ENCODE measurements at regions not wholly inside any gene's neighbourhood (a gene's known extent, or its start where the extent isn't known, plus 50 kb on each side); places are given as distances from the start of the nearest gene placed in this dataset.

GRCh38 chr12:63007726-63008125 lies 72.8 kb upstream of the PPM1H start:
- DNase-seq (ENCODE audit: low spot score), result no peak
- ATAC-seq, result no peak
- H3K9me3 Mint-ChIP-seq, result no peaks in the 10 kb centered on the region
- H3K27me3 Mint-ChIP-seq (ENCODE audit: low read depth), result no peaks in the 10 kb centered on the region
- H3K4me3 Mint-ChIP-seq, result no peak overlapping the region
- ChIA-PET POLR2A (no interaction called here), CTCF (no interaction called here)
- peaks cover 8% of the 10 kb centered on the region for H3K4me1 Mint-ChIP-seq
- H3K27ac Mint-ChIP-seq, result no peak overlapping the region
- no peak for TF ChIP-seq CREM (CRISPR knock-in tag; IDR thresholded peaks at IDR 0.05)
- no peak for TF ChIP-seq ZMAT4 (CRISPR knock-in tag; IDR thresholded peaks at IDR 0.05)
- no peak for TF ChIP-seq ATF1 (CRISPR knock-in tag; IDR thresholded peaks at IDR 0.05)
- no peaks in the 10 kb centered on the region for H3K36me3 Mint-ChIP-seq

- ChIA-PET CTCF (no interaction called here), POLR2A (no interaction called here)
- ATAC-seq, result no peak
- TF ChIP-seq TEAD4 (CRISPR knock-in tag; IDR thresholded peaks at IDR 0.05), result no peak
- no peak for TF ChIP-seq ZMAT4 (CRISPR knock-in tag; IDR thresholded peaks at IDR 0.05)
- TF ChIP-seq FOXP4 (CRISPR knock-in tag; IDR thresholded peaks at IDR 0.05), result no peak
- no peak for TF ChIP-seq ARID4B (CRISPR knock-in tag; IDR thresholded peaks at IDR 0.05; ENCODE audit: borderline replicate concordance)
- TF ChIP-seq ATF3 (CRISPR knock-in tag; conservative IDR thresholded peaks at IDR 0.05), result no peak
- TF ChIP-seq CREB1 (CRISPR knock-in tag; IDR thresholded peaks at IDR 0.05), result no peak
- H3K9me3 Mint-ChIP-seq, result no peaks in the 10 kb centered on the region
- H3K36me3 Mint-ChIP-seq, result no peaks in the 10 kb centered on the region
- no peak for DNase-seq (ENCODE audit: low spot score)
- no peak overlapping the region for H3K4me3 Mint-ChIP-seq
- H3K27me3 Mint-ChIP-seq (ENCODE audit: low read depth), result no peaks in the 10 kb centered on the region; the same call in 1 of the 2 replicates
- no peak overlapping the region for H3K27ac Mint-ChIP-seq
- H3K4me1 Mint-ChIP-seq, result peaks cover 8% of the 10 kb centered on the region
These were observed 71.6 kb upstream of the PPM1H start for GRCh38 chr12:63006536-63006935.

GRCh38 chr12:63005382-63005781 lies 70.4 kb upstream of the PPM1H start:
- no peaks in the 10 kb centered on the region for H3K36me3 Mint-ChIP-seq
- no peak for TF ChIP-seq JAZF1 (CRISPR knock-in tag; IDR thresholded peaks at IDR 0.05)
- TF ChIP-seq FOXP1 (CRISPR knock-in tag; IDR thresholded peaks at IDR 0.05; ENCODE audit: borderline replicate concordance), result no peak
- TF ChIP-seq ESRRA (CRISPR knock-in tag; IDR thresholded peaks at IDR 0.05; ENCODE audit: borderline replicate concordance), result no peak
- TF ChIP-seq ATF2 (CRISPR knock-in tag; IDR thresholded peaks at IDR 0.05; ENCODE audit: borderline replicate concordance, low read depth), result no peak
- no peak for TF ChIP-seq RELA (CRISPR knock-in tag; IDR thresholded peaks at IDR 0.05; ENCODE audit: borderline replicate concordance)
- TF ChIP-seq ZNF219 (CRISPR knock-in tag; IDR thresholded peaks at IDR 0.05; ENCODE audit: borderline replicate concordance), result no peak
- no peak for TF ChIP-seq MXD4 (CRISPR knock-in tag; IDR thresholded peaks at IDR 0.05; ENCODE audit: borderline replicate concordance)
- no peak for TF ChIP-seq TEAD1 (CRISPR knock-in tag; IDR thresholded peaks at IDR 0.05)
- ChIA-PET CTCF (no interaction called here), POLR2A (no interaction called here)
- DNase-seq (ENCODE audit: low spot score) (no peak), ATAC-seq (no peak)
- peaks cover 8% of the 10 kb centered on the region for H3K4me1 Mint-ChIP-seq
- H3K27me3 Mint-ChIP-seq (ENCODE audit: low read depth), result no peaks in the 10 kb centered on the region; the same call in 1 of the 2 replicates
- H3K4me3 Mint-ChIP-seq, result no peak overlapping the region
- H3K9me3 Mint-ChIP-seq, result no peaks in the 10 kb centered on the region
- H3K27ac Mint-ChIP-seq, result no peak overlapping the region
